SU-DHL-6 (cell line): ENCODE measurements at regions not wholly inside any gene's neighbourhood (a gene's known extent, or its start where the extent isn't known, plus 50 kb on each side); places are given as distances from the start of the nearest gene placed in this dataset.

ENCODE experiments used
- CTCF ChIP-seq: fragments of 200-600 bp; sonication (generic); IDR thresholded peaks from one replicate; pipeline ENCODE4 v1.5.1; 2017; ENCODE audit warnings: antibody characterized with exemption, mild to moderate bottlenecking, low read length, moderate library complexity; ENCODE audit not compliant: insufficient read depth, poor library complexity, severe bottlenecking
- EZH2phosphoT487 ChIP-seq: fragments of 200-600 bp; sonication (generic), shearing (Covaris generic); conservative IDR thresholded peaks from 2 replicates; pipeline ENCODE4 v1.6.1; 2018; ENCODE audit warnings: mild to moderate bottlenecking, antibody characterized with exemption, low read length, moderate library complexity, mixed read lengths

GRCh38 chr13:75938811-75939560 lies 302.9 kb downstream of the LMO7 start:
- TF ChIP-seq CTCF (no peak), EZH2phosphoT487 (no peak)
